DMS 273 (cell line): ENCODE measurements at regions not wholly inside any gene's neighbourhood (a gene's known extent, or its start where the extent isn't known, plus 50 kb on each side); places are given as distances from the start of the nearest gene placed in this dataset.
"Not testable (repeated sequence)": the region's sequence is repeated elsewhere in the genome, so short reads cannot be mapped to it uniquely, and the experiment has no call there.

Experiments
- DNase-seq: peaks from one replicate; lab custom pipeline; 2025; ENCODE audit not compliant: unreplicated experiment; lab: John Stamatoyannopoulos, UW

DNA sequence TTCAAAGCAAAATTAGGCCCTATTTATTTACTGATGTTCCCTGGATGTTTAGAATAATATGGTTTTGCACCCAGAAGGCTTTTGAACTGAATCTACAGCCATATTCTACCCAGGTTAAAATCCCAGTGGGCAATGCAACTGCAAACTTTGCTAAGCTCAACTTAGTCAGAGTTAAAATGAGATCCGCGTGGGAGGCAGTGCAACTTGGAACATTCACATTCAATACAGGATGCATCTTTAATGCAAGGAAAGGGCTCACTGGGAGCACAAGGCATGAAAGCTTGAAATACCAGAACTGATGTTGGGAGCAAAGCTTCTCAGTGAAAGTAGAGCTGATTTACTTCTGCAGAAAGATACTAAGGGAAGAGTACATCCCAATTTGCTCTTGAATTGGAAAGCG, 281.2 kb upstream of the DEFB112 start:
- no peak for DNase-seq

DNA sequence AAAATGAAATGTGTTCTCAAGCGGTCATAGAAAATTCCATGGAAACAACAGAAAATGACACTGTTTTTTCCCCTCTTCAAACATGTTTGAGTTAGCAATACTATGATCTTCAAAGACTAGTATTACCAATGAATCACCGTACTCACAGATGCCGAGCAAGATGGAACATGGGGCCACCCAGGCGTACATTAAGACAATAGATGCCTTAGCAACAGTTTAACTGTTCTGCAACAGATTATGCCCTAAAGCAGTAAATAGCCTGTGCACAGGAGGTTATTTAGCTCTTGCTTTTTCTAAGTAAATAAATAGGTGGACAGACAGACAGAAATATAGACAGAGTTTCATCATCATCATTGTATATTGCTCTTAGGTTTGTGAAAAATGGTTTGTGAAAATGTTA, 284.0 kb upstream of the DEFB112 start:
- DNase-seq: no peak

GRCh38 chr6:50337532-50338122, 287.9 kb upstream of the DEFB112 start:
- DNase-seq: no peak

DNA sequence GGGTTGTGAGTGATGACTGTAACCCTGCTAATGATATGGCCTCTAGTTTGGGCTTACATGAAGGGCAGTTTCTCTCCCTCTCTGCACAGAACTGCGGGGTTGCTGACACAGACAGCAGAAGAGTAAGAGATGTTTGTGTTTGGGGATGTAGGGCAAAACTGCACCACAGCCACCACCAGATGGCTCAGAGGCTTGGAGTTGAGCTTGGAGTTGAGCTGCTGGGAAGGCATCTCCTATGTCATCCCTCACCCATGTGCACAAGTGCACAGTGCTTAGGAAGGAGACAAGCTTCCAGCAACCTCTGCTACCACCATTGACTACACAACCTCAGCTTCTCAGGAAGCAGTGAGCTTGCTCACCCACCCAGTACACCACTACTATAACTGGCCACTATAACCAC, 303.9 kb upstream of the DEFB112 start:
- DNase-seq: no peak

DNA sequence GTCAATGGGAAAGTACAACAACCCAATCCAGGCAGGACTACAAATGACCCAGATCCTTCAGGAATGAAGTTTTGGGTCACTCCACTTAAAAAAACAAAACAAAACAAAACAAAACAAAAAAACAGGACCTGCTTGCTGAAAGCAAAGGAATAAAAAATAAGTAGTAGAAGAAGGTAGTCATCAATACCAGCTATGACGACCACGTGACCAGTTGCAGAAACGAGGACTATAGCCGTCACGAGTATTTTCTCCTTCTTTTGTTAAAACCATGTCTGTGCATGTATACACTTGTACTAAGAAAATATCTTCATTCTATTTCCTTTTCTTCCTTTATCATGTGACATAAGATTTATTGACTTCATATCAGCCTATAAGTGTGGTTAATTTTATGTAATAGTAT, 308.4 kb upstream of the DEFB112 start:
- DNase-seq: no peak

- DNase-seq: no peak
Measured at GRCh38 chr6:50361641-50362331, 312.1 kb upstream of the DEFB112 start.

- no peak for DNase-seq
Measured at GRCh38 chr6:50362706-50363105, 313.0 kb upstream of the DEFB112 start.

- DNase-seq: no peak
Measured at GRCh38 chr6:50369996-50370395, 320.3 kb upstream of the DEFB112 start.

DNA sequence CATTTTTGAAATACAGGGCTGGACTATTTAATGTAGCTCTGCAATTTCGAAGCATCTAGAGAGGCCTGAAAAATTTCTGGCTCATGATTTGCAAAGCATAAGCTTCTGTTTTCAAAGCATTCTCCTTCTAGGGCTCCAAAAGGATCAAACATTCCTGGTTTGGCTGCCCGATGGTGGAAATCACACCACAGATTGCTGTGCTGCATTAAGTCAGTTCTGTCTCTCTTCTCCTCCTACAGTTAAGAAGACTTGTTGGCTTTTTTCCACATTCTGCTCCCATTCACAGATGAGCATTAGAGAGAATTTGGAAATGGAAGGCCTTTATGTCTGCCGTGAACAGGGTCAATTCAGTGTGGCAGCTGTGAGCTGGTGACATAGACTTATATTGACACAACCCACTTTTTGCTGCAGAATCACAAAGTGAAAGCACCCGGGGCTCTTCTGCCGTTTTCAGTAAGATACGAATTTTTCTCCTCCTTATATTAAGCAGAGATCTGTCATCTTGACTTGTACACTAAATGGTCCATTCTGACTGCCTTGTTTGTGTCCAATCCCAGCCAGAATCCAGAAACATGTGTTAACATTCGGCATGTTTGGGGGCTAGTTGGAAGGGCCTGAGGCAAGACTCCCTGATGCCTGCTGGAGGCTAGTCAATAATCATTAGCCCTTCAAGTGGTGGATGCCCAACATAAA, 330.8 kb upstream of the DEFB112 start:
- no peak for DNase-seq

DNA sequence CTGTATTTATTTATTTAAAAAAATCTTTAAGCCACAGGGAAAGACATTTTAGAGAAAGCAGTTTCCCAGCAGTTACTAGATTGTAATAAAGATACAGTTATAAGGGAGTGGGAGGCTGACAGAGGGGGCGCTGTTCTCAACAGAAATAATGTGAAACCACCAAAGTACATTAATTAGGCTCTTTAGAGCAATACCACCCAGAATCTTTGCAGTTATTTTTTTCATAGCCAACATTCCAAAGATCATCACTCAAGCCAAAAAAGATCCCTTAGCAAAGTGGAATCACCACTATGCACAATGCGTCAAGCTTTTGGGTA, 331.3 kb upstream of the DEFB112 start:
- peak; percentile 1 for DNase-seq

- no peak for DNase-seq
Measured at GRCh38 chr6:50390416-50390815, 322.9 kb upstream of the TFAP2D start.

- not testable (repeated sequence) for DNase-seq
Measured at GRCh38 chr6:50394139-50394538, 319.2 kb upstream of the TFAP2D start.

DNA sequence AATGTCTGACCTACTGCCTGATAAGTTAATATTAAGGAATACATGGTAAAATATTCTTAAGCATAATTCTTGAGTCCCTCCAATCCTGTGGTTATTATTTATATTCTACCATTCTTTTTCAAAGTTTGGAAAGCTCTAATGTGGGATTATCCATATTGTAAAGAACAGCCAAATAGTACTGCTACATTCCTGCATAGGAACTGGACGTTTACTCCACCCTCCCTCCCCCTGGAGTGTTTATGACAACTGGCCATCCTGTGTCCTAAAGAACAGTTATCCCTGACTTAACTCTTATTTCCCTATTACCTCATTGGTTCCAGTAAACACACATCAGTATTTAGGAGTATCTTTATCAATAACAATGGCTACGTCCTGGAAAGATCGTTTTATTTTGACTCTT, 308.7 kb upstream of the TFAP2D start:
- DNase-seq: no peak

DNA sequence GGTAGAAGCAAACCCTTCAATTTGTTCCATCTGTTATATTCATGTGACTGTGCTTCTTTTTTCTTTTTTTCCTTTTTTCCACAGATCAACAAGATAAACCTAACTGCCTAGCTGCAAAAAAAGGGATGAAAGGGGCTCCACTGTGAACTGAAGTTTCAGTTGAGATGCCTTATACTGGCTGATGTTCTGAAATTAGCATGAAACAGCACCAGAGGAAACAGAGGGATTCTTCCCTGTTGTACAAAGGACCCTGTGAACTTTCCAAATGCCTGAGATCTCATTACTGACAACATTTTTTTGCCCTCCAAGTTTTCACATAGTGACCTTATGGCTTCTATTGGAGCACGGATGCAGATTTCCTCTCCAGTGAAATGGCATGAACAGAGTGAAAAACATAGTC, 302.7 kb upstream of the TFAP2D start:
- no peak for DNase-seq

DNA sequence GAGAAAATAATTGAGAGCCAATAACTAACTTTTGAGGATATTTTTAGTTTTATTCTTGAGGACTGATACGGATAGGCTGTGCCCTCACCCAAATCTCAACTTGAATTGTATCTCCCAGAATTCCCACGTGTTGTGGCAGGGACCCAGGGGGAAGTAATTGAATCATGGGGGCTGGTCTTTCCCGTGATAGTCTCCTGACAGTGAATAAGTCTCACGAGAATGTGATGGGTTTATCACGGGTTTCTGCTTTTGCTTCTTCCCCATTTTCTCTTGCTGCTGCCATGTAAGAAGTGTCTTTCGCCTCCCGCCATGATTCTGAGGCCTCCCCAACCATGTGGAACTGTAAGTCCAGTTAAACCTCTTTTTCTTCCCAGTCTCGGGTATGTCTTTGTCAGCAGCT, 292.3 kb upstream of the TFAP2D start:
- not testable (repeated sequence) for DNase-seq

DNA sequence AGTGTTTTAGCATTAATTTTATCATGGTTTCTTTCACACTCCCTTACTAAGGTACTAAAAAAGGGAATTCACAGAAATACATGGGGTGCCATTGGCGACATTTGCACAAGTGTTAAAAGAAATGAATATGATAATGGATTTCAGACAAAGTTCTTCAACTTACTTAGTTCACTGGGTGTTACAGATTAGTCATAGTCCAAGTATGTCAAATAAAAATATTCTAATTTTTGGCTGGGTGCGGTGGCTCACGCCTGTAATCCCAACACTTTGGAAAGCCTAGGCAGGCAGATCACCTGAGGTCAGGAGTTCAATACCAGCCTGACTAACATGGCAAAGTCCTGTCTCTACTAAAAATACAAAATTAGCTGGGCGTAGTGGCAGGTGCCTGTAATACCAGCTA, 286.1 kb upstream of the TFAP2D start:
- DNase-seq: no peak

DNA sequence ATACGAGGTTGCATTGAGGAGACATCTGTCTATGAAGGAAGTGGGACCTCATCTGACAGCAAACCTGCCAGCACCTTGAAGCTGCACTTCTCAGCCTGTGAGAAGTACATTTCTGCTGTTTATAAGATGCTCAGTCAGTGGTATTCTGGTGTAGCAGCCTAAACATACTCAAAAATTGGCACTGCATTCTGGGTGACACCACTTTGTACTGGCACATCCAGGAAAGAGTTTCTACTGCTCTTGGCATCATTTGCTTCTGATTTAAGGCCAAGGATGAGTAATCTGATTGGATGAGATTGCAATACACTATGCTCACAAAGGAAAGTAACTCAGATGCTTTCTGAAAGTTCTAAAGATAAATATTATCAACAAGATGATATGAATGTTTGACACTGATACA, 275.4 kb upstream of the TFAP2D start:
- no peak for DNase-seq

- DNase-seq: no peak
Measured at GRCh38 chr6:50442531-50443040, 270.7 kb upstream of the TFAP2D start.

GRCh38 chr6:50443144-50443543, 270.2 kb upstream of the TFAP2D start:
- DNase-seq: no peak

DNA sequence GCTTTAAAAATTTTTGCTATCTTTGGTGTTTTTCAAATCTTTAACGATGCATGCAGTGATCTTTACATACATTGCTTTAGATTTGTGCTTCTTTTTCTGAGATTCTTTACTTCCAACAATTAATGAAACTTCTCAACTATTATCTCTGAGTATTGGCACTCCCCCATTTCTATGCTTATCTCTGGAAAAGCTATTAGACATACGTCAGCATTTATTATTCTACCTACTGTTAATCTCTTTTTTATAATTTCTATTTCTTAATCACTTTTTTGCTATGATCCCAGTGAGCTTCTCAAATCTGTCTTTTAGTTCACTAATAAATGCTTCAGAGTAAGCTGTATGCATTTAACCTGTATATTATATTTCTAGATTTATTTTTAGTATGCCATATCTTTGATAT, 264.2 kb upstream of the TFAP2D start:
- DNase-seq: no peak

- no peak for DNase-seq
Measured at GRCh38 chr6:50451826-50452400, 261.4 kb upstream of the TFAP2D start.

DNA sequence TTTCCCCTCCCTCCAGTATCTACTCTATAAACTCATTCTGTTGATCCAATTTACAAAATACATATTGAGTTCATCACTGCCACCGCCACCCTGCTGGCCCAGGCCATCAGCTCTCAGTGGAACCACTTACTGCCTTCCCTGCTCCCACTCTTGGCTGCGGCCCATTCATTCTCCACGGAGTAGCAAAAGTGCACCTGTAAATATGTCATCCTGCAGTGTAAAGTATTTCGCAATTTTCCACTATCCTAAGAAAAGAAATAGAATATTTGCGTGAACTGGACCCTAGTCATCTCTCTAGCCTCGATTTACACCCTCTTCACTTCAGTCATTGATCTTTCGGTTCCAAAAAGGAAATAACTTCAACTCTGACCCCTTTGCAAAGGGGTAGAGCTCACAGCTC, 258.3 kb upstream of the TFAP2D start:
- no peak for DNase-seq
